ENCODE measurements at regions not wholly inside any gene's neighbourhood (a gene's known extent, or its start where the extent isn't known, plus 50 kb on each side); places are given as distances from the start of the nearest gene placed in this dataset.

GRCh38 chr6:97535800-97536199, 252.8 kb upstream of the MMS22L start:
- Histone ChIP-seq H3K27me3 (no peaks in the 10 kb centered on the region), H3K27ac (no peak overlapping the region), H3K9me3 (no peaks in the 10 kb centered on the region), H3K4me3 (no peak overlapping the region), H3K4me1 (no peaks in the 10 kb centered on the region), H3K36me3 (no peaks in the 10 kb centered on the region)
- ATAC-seq = no peak
- TF ChIP-seq EP300 (IDR thresholded peaks at IDR 0.05) (no peak), POLR2A (IDR thresholded peaks at IDR 0.05) (no peak), POLR2AphosphoS5 (IDR thresholded peaks at IDR 0.05) (no peak)
- TF ChIP-seq, protein P1, sequence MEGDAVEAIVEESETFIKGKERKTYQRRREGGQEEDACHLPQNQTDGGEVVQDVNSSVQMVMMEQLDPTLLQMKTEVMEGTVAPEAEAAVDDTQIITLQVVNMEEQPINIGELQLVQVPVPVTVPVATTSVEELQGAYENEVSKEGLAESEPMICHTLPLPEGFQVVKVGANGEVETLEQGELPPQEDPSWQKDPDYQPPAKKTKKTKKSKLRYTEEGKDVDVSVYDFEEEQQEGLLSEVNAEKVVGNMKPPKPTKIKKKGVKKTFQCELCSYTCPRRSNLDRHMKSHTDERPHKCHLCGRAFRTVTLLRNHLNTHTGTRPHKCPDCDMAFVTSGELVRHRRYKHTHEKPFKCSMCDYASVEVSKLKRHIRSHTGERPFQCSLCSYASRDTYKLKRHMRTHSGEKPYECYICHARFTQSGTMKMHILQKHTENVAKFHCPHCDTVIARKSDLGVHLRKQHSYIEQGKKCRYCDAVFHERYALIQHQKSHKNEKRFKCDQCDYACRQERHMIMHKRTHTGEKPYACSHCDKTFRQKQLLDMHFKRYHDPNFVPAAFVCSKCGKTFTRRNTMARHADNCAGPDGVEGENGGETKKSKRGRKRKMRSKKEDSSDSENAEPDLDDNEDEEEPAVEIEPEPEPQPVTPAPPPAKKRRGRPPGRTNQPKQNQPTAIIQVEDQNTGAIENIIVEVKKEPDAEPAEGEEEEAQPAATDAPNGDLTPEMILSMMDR (IDR thresholded peaks at IDR 0.05) = no peak
- WGBS, 2 donors (ENCODE audit: low coverage in 1 of 2) = 86 to 90% methylated on average over 2 of the region's 2 CpGs

DNA sequence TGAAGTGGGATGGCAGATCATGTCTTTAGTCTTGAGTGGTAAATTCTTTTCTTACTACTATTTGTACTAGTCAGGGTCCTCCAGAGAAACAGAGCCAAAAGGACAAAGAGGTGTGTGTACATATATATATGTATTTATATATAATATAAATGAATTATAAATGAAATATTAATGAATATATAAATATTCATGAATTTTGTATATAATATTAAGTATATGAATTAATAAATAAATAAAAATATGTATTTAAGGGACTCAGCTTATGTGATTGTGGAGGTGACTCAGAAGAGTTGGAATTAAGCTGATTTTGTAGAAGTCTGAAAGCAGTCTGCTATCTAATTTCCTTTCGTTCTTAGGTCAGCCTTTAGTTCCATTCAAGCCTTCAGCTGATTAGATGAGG, 265.3 kb upstream of the MMS22L start:
- WGBS, 2 donors (ENCODE audit: low coverage in 1 of 2) = 71 to 83% methylated on average over 1 of the region's 1 CpG
- Histone ChIP-seq H3K36me3 (no peaks in the 10 kb centered on the region), H3K4me3 (no peak overlapping the region), H3K4me1 (no peaks in the 10 kb centered on the region), H3K27ac (no peak overlapping the region), H3K9me3 (no peaks in the 10 kb centered on the region), H3K27me3 (peaks cover 8% of the 10 kb centered on the region)
- TF ChIP-seq EP300 (IDR thresholded peaks at IDR 0.05) (no peak), POLR2A (IDR thresholded peaks at IDR 0.05) (no peak), POLR2AphosphoS5 (IDR thresholded peaks at IDR 0.05) (no peak)
- TF ChIP-seq, protein P1 (IDR thresholded peaks at IDR 0.05) = no peak
- ATAC-seq = no peak

DNA sequence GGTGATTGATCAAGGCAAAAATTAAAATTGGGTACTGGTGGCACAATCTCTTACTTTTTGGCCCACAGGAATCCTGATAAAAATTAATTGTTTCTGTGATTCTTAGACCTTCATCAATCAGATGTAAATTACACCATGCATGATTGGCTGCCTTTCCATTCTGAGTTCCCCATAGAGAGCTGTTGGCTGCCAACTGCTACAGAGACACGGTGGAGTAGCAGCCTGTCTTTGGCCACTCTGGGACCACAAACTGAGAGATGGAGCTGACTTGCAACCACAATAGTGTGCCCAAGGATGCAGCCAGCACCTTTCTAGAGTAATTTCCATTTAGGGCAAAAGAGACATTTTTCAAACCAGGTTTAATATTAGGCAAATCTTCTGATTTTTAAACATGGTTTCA, 274.3 kb upstream of the MMS22L start:
- ATAC-seq = no peak
- TF ChIP-seq POLR2AphosphoS5 (IDR thresholded peaks at IDR 0.05) = no peak
- TF ChIP-seq EP300 (IDR thresholded peaks at IDR 0.05) = no peak
- TF ChIP-seq POLR2A (IDR thresholded peaks at IDR 0.05) = no peak
- TF ChIP-seq, protein P1 (IDR thresholded peaks at IDR 0.05) = no peak
- Histone ChIP-seq H3K4me1 (no peaks in the 10 kb centered on the region), H3K9me3 (no peaks in the 10 kb centered on the region), H3K4me3 (no peak overlapping the region), H3K36me3 (no peaks in the 10 kb centered on the region), H3K27me3 (no peaks in the 10 kb centered on the region), H3K27ac (no peak overlapping the region)
- WGBS, 2 donors (ENCODE audit: low coverage in 1 of 2) = 11% methylated on average over 1 of the region's 1 CpG; no CpG with 5 or more reads in 1 of the 2 donors

DNA sequence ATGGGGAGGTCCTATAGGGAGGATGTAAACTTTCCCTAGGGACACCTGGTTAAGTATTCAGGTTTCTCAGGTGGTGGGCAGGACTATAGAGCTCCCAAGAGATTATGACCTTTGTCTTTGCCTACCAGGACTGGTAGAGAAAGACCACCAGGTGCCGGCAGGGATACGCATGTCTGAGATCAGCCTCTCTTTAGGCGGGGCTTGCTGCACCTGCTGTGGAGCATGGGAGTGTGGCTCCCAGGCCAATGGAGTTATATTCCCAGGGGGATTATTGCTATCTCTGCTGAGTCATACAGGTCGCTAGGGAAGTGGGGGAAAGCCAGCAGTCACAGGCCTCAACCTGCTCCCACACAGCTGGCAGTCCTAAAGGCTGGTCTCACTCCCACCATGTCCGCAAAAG, 280.5 kb upstream of the MMS22L start:
- ATAC-seq = no peak
- Histone ChIP-seq H3K4me3 (no peak overlapping the region), H3K4me1 (no peaks in the 10 kb centered on the region), H3K27me3 (no peaks in the 10 kb centered on the region), H3K36me3 (no peaks in the 10 kb centered on the region), H3K27ac (no peak overlapping the region), H3K9me3 (peaks cover 0 to 3% (median 0%) of the 10 kb centered on the region in 3 donors)
- no peak for TF ChIP-seq EP300 (IDR thresholded peaks at IDR 0.05)
- TF ChIP-seq, protein P1 (IDR thresholded peaks at IDR 0.05) = no peak
- TF ChIP-seq POLR2A (IDR thresholded peaks at IDR 0.05) = no peak
- no peak for TF ChIP-seq POLR2AphosphoS5 (IDR thresholded peaks at IDR 0.05)
- 63 to 80% methylated on average over 1 to 2 of the region's 5 CpGs for WGBS, 2 donors (ENCODE audit: low coverage in 1 of 2)

GRCh38 chr6:97572943-97573342, 289.9 kb upstream of the MMS22L start:
- no peaks in the 10 kb centered on the region for H3K4me1 ChIP-seq
- TF ChIP-seq POLR2A (IDR thresholded peaks at IDR 0.05) (no peak), EP300 (IDR thresholded peaks at IDR 0.05) (no peak), POLR2AphosphoS5 (IDR thresholded peaks at IDR 0.05) (no peak)
- TF ChIP-seq, protein P1 (IDR thresholded peaks at IDR 0.05) = no peak
- H3K27ac ChIP-seq = no peak overlapping the region
- WGBS, 2 donors (ENCODE audit: low coverage in 1 of 2) = 69 to 100% methylated on average over 1 of the region's 1 CpG
- no peak overlapping the region for H3K4me3 ChIP-seq
- no peak for ATAC-seq
- H3K27me3 ChIP-seq = no peaks in the 10 kb centered on the region
- H3K36me3 ChIP-seq = no peaks in the 10 kb centered on the region
- no peaks in the 10 kb centered on the region for H3K9me3 ChIP-seq

All from gastroesophageal sphincter (tissue), 4 donors.